Tibial nerve (tissue), 4 donors: ENCODE measurements at regions not wholly inside any gene's neighbourhood (a gene's known extent, or its start where the extent isn't known, plus 50 kb on each side); places are given as distances from the start of the nearest gene placed in this dataset.

Source experiments
- CTCF ChIP-seq, 5 experiments: fragments of 200-600 bp in 3 of 5; fragments of 450-650 bp in 2 of 5; sonication (generic) in 3 of 5; IDR thresholded peaks; one replicate each; pipeline ENCODE4 v1.5.1; 2016 to 2019; ENCODE audit warnings: antibody characterized with exemption in 5 of 5, mild to moderate bottlenecking in 3 of 5, moderate library complexity in 2 of 5
- EP300 ChIP-seq, 2 donors: sonication (generic); formaldehyde crosslinking; IDR thresholded peaks; one replicate each; pipeline ENCODE4 v1.6.1; 2017; ENCODE audit warnings: antibody characterized with exemption in 2 of 2, mild to moderate bottlenecking in 1 of 2
- POLR2A ChIP-seq, 2 donors: fragments of 450-650 bp; IDR thresholded peaks; one replicate each; pipeline ENCODE4 v1.6.1; 2017; ENCODE audit warnings: antibody characterized with exemption in 2 of 2, mild to moderate bottlenecking in 2 of 2, moderate library complexity in 2 of 2

GRCh38 chr18:8554354-8554753 is 54.9 kb upstream of the RAB12 start:
- no peak for TF ChIP-seq CTCF (IDR thresholded peaks at IDR 0.05)
- TF ChIP-seq POLR2A (IDR thresholded peaks at IDR 0.05): no peak
- TF ChIP-seq EP300 (IDR thresholded peaks at IDR 0.05): no peak
